OCI-LY1 (cell line): ENCODE measurements at regions not wholly inside any gene's neighbourhood (a gene's known extent, or its start where the extent isn't known, plus 50 kb on each side); places are given as distances from the start of the nearest gene placed in this dataset.

Source experiments
- EZH2 ChIP-seq: fragments of 200-600 bp; sonication (generic), shearing (Covaris generic); IDR thresholded peaks from 2 replicates; pipeline ENCODE4 v1.8.0; 2017; ENCODE audit warnings: borderline replicate concordance, mixed run types, mild to moderate bottlenecking, antibody characterized with exemption, low read length, moderate library complexity, mixed read lengths
- TF ChIP-seq, protein P1 (sequence below): fragments of 200-600 bp; sonication (generic), shearing (Covaris generic); IDR thresholded peaks from 2 replicates; pipeline ENCODE4 v1.5.1; 2017; ENCODE audit warnings: mild to moderate bottlenecking, antibody characterized with exemption, low read length, moderate library complexity, mixed read lengths

DNA sequence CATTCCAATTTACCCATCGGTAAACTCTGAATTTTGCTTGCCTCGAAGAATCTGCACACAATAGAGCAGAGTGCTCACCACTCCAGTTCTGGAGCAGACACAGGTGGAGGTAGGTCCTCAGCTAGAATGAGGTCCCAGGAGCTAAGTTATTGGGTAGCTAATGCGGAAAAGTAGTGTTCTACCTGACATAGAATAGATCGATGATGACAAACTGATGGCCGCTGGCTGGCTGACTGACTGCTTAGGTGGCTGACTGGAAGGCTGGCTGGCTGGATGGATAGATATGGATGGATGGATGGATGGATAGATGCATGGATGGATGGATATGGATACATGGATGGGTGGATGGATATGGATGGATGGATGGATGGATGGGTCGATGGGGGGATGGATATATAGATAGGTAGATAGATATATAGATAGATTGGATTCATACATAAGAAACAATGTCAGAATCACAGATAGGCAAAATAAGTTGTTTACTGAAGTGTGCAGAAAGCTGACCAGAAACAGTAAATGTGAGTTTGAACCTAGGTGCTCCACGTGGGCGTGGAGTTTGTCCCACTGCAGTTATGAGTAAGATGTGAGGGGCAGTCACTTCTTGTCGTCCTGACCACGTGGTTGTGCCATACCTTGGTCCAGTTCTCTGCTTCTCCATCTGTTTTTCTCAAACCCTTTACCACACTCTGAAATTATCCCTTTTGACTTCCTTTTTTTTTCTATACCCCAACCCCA, 62.1 kb downstream of the TBXT start:
- TF ChIP-seq, protein P1, sequence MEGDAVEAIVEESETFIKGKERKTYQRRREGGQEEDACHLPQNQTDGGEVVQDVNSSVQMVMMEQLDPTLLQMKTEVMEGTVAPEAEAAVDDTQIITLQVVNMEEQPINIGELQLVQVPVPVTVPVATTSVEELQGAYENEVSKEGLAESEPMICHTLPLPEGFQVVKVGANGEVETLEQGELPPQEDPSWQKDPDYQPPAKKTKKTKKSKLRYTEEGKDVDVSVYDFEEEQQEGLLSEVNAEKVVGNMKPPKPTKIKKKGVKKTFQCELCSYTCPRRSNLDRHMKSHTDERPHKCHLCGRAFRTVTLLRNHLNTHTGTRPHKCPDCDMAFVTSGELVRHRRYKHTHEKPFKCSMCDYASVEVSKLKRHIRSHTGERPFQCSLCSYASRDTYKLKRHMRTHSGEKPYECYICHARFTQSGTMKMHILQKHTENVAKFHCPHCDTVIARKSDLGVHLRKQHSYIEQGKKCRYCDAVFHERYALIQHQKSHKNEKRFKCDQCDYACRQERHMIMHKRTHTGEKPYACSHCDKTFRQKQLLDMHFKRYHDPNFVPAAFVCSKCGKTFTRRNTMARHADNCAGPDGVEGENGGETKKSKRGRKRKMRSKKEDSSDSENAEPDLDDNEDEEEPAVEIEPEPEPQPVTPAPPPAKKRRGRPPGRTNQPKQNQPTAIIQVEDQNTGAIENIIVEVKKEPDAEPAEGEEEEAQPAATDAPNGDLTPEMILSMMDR = no peak
- no peak for TF ChIP-seq EZH2
